Activated CD4-positive, alpha-beta T cell treated with anti-CD3 and anti-CD28 coated beads, Interleukin-10, Interleukin-2, amounts not matched to agents 100 ng/mL and 50 ng/mL, durations not matched to agents 16 hours and 8 hours (primary cell): ENCODE measurements at regions not wholly inside any gene's neighbourhood (a gene's known extent, or its start where the extent isn't known, plus 50 kb on each side); places are given as distances from the start of the nearest gene placed in this dataset.

Experiments used
- DNase-seq: peaks from one replicate; pipeline ENCODE4 v3.0.0-alpha.2; 2020

DNA sequence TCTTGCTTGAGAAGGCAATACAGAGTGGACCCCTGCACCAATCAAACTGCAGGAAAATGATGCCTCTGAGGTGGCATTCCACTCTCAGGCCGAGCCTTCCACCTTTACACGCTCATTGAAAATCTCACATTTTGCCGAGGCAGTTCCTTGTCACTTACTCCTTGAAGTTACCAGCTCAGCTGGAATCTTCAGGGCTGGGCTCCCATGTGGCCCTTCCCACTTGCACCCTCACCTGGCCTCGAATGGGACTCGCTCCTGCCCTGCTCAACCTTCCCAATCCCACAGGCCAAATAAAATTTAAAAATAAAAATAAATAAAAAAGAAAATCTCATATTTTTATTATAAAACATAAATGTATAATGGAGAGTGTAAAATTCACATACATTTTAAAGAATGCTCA lies 790.7 kb upstream of the COBL start:
- no peak for DNase-seq

DNA sequence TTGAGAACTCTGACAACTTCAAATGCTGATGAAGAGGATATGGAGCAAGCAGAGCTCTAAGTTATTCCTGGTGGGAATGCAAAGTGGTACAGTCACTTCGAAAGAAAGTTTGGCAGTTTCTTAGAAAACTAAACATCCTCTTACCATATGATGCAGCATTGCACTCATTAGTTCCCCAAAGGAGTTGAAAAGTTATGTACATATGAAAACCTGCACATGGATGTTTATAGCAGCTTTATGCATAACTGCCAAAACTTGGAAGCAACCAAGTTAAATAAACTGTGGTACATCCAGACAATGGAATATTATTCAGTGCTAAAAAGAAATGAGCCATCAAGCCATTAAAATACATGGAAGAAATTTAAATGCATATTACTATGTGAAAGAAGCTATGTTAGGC lies 779.3 kb upstream of the COBL start:
- no peak for DNase-seq

DNA sequence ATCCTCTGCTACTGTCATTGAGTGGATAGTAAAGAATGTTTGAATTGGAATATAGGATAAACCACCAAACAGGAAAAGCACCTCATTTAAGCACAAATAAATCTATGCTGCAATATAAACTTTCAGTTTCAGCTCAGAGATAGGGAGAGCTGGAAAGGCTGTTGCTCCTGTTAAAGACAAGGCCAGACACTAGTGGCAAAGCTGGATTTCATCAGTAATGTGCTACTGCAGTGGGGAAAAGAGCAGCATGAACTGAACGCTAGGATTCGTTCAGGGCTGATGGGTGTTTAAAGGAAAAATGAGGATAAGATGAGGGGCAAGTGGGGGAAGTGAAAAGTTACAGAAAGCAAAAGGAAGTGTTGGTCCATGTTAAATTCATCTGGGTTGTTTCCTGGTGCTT lies 775.4 kb upstream of the COBL start:
- DNase-seq, result no peak

GRCh38 chr7:52091101-52091500 lies 774.5 kb upstream of the COBL start:
- no peak for DNase-seq

GRCh38 chr7:52088008-52088901 lies 771.6 kb upstream of the COBL start:
- DNase-seq, result no peak

DNA sequence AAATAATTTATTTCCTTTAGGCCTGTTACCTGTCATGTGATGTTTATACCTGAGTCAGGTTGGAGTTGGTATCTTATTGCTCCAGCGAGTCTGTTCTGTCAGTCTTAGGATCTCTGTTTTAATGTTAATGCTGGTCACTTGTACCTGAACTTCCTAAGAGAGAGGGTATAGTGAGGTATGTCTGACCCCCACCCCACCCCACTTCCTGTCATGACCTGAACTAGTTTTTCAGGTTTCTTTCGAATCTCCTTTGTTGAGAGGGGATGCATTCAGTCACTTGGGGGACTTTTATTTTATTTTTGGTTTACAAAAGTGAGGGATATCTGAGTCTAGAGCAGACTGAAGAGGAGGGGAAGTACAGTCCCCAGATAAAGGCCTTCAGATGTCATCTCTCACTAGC lies 769.0 kb upstream of the COBL start:
- no peak for DNase-seq

- no peak for DNase-seq
Measured at GRCh38 chr7:52080493-52080892, 763.9 kb upstream of the COBL start.

DNA sequence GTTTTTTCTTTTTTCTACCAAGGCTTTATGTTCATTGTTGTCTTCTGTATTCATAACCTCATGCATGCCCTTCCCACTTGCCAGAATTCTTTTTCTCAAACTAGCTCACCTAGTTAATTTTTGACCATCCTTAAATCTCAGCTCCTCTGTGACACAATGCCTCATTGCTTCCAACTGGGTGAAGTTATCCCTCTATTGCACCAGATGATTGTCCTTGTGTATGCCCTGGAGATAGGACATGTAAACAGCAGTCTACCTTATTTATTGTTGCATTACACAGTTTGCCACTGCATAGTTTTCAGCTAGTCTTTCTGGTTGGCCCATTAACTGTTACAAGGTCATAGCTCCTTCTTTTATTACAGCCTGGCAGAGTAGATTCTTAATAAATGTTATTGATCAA lies 763.1 kb upstream of the COBL start:
- no peak for DNase-seq

GRCh38 chr7:52077571-52077970 lies 761.0 kb upstream of the COBL start:
- DNase-seq, result no peak

DNA sequence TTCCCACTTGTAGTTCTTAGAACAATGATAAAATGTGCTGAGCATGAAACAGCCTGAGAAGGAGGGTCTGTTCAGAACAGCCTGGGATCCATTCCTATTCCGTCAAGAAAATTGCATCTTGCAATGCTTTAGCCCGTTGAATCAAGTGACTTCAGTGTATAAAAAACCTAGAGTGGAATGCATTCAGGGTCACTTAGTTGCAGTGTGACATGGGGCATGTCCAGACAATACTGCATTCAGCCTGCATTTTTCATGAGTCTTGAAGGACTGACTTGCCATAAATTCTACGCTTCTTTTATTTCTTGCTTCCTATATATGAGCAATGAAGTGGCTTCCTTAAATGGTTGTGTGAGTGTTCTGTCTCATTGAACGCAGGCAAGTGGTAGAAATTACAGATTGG lies 758.3 kb upstream of the COBL start:
- no peak for DNase-seq

- DNase-seq, result no peak
Measured at GRCh38 chr7:52074071-52074470, 757.5 kb upstream of the COBL start.

DNA sequence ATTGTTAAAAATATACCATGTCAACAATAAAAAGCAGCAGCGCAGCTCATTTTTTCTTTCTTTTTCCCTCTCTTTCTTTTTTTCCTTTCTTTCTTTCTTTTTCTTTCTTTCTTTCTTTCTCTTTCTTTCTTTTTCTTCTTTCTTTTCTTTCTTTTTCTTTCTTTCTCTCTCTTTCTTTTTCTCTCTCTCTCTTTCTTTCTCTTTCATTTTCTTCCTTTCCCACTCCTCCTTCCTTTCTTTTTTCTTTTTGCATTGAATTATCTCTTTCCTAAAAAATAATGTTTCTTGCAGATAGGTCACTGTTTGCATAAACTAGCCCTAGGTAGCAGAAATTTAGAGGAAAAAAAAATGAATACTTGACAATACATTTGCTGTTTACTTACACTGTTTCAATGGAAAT lies 755.1 kb upstream of the COBL start:
- DNase-seq, result no peak

DNA sequence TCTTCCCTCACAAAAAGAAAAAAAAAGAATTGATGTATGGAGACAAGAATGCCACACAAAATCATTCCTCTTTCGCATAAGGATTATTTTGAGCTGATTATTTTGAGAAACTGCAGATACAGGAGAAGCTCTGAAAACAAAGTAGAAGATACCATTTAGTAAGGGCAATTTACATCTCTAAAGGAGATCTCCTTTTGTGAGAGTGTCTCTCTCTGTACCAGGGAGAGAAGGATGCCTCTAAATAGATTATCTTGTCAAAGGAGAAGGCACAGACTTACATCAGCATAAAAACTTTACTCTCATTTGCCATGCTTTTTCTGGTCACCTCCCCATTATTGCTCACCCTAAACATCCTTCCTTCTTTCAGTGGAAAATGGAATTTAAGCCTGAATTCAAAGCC lies 747.9 kb upstream of the COBL start:
- DNase-seq, result no peak

DNA sequence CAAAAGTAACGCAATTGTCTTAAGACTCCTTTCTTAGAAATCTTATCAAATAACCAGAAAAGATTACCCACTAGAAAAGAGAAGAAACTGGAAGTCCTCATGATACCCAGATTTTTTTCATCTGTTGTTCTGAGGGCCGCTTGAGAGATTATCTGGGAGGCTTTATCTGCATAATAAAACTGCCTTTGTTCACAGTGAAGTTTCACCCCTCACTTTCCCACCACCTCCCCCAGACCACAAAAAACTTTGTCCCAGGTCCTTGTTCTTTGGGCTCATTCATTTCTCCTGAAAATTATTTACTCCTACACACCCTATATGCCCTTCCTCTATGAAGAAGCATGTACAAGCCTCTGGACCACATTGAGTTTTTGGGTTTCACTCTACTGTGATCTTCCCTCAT lies 745.1 kb upstream of the COBL start:
- no peak for DNase-seq

- no peak for DNase-seq
Measured at GRCh38 chr7:52053525-52053924, 736.9 kb upstream of the COBL start.

DNA sequence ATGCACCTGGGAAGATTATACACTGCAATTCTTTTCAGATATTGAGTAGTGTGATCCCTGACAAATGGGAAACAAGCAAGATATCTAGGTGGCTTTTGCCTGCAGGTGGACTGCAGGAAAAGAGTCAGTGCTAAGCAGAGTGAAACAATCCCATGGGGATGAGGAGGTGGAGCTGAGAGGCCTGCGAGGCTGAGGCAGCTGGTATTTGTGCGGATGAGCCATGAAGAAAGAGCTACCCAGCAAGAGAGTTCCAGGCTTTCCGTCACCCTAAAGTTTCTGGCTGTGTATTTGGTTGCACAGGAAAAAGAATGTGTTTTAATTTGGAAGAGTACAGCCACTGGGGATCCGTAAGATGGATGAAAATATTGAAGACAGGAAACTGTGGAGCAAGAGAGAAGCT lies 714.1 kb upstream of the COBL start:
- no peak for DNase-seq

DNA sequence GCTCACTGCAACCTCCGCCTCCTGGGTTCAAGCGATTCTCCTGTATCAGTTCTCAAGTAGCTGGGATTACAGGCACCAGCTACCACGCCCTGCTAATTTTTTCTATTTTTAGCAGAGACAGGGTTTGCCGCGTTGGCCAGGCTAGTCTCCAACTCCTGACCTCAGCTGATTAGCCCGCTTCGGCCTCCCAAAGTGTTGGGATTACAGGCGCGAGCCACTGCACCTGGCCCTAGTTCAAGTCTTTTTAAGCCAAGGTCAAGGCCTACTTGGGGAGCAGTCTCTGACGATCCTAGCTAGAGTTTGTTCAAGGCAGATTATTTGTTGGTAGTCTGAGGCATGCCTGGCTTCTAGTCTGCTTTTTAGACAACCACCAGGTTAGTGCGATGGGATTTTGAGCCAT lies 709.5 kb upstream of the COBL start:
- no peak for DNase-seq

- no peak for DNase-seq
Measured at GRCh38 chr7:52021343-52021742, 704.7 kb upstream of the COBL start.

- no peak for DNase-seq
Measured at GRCh38 chr7:52018680-52019054, 702.1 kb upstream of the COBL start.

- DNase-seq, result peak; percentile 30
Measured at GRCh38 chr7:52017802-52018679, 701.4 kb upstream of the COBL start.

GRCh38 chr7:52009181-52009580 lies 692.6 kb upstream of the COBL start:
- no peak for DNase-seq

DNA sequence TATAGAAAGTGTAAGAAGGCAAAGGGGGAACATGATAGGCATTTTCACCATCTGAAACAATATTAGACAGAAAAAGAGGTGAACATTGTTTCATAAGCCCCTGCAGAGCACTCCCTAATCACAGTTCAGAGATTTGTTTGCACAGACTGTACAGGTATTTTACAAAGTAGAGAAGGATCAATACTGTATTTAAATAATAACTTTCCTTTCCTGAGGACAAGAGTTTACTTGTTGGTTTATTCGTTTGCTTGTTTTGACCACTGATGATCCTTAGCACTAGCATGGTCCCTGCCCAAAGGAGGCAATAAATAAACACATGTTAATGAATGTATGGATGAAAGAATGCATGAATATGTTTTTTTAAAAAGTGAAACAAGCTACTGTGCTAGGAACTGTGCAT lies 690.1 kb upstream of the COBL start:
- DNase-seq, result no peak

GRCh38 chr7:52005613-52006012 lies 689.0 kb upstream of the COBL start:
- DNase-seq, result no peak

DNA sequence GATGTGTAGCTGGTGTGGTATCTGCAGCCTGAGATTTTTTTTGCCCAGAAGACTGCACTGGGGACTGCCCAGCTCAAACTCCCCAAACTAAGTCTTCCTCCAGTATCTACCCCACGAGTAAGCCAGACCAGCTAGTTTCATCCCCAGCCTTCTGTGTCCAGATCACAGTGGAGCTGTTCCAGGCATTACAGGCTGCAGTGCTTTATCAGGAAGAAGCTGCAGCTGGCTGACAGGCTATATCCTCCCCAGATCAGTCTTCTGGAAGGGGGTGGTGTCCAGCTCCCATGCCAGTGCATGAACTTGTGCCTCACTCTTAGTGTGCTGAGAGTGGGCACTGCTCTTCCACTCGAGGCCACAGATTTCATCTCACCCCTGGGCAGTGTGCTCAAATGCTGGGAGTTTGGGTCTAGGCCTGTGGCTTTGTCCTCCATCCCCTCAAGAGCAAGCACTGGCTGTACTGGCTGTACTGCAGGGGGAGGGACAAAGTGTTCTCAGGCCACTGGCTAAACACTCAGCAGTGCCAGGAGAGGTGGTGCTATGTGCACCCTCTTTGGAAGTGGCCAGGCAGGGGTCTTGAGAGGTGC lies 679.1 kb upstream of the COBL start:
- no peak for DNase-seq
